GM18507 (cell line): ENCODE measurements at regions not wholly inside any gene's neighbourhood (a gene's known extent, or its start where the extent isn't known, plus 50 kb on each side); places are given as distances from the start of the nearest gene placed in this dataset.
"Not testable (repeated sequence)": the region's sequence is repeated elsewhere in the genome, so short reads cannot be mapped to it uniquely, and the experiment has no call there.

Experiments
- DNase-seq: peaks from one replicate; pipeline ENCODE4 v3.0.0; 2011; ENCODE audit warnings: low read depth; ENCODE audit not compliant: insufficient read length; ENCODE audit errors: extremely low spot score
- FAIRE-seq: peaks from 2 replicates; lab custom pipeline; 2011; peaks lifted over from hg19 to GRCh38; lab: Jason Lieb, UNC

GRCh38 chr9:74414325-74414724 lies 82.8 kb upstream of the RORB start:
- no peak for FAIRE-seq
- no peak for DNase-seq

GRCh38 chr9:74415995-74416394 lies 81.1 kb upstream of the RORB start:
- FAIRE-seq (no peak), DNase-seq (no peak)

- not testable (repeated sequence) for FAIRE-seq
Measured at GRCh38 chr9:74424488-74424887, 72.6 kb upstream of the RORB start.

GRCh38 chr9:74431467-74431866 lies 65.7 kb upstream of the RORB start:
- FAIRE-seq (no peak), DNase-seq (no peak)

More at GRCh38 chr9:74424488-74424887, 72.6 kb upstream of the RORB start:
- not testable (repeated sequence) for DNase-seq

- FAIRE-seq (no peak), DNase-seq (no peak)
Measured at GRCh38 chr9:74443036-74443750, 53.9 kb upstream of the RORB start.

GRCh38 chr9:74444369-74444768 lies 52.8 kb upstream of the RORB start:
- DNase-seq (no peak), FAIRE-seq (no peak)
